NCI-H524 treated with DMSO at 0.1 percent for 48 hours (cell line): ENCODE measurements at regions not wholly inside any gene's neighbourhood (a gene's known extent, or its start where the extent isn't known, plus 50 kb on each side); places are given as distances from the start of the nearest gene placed in this dataset.
"Not testable (repeated sequence)": the region's sequence is repeated elsewhere in the genome, so short reads cannot be mapped to it uniquely, and the experiment has no call there.

Source experiments
- DNase-seq: peaks from one replicate; lab custom pipeline; 2025; lab: John Stamatoyannopoulos, UW

GRCh38 chr17:73851091-73851490 is 206.8 kb upstream of the SDK2 start:
- DNase-seq, result no peak

- no peak for DNase-seq
These were observed 207.7 kb upstream of the SDK2 start for GRCh38 chr17:73851921-73852320.

GRCh38 chr17:73855720-73856333 is 211.6 kb upstream of the SDK2 start:
- no peak for DNase-seq

- no peak for DNase-seq
These were observed 212.3 kb upstream of the SDK2 start for GRCh38 chr17:73856556-73856955.

GRCh38 chr17:73859439-73860008 is 215.3 kb upstream of the SDK2 start:
- DNase-seq, result not testable (repeated sequence)

- no peak for DNase-seq
These were observed 217.3 kb upstream of the SDK2 start for GRCh38 chr17:73861543-73861942.

- no peak for DNase-seq
These were observed 219.7 kb upstream of the SDK2 start for GRCh38 chr17:73863761-73864535.

GRCh38 chr17:73865831-73866230 is 221.6 kb upstream of the SDK2 start:
- no peak for DNase-seq

- no peak for DNase-seq
These were observed 222.8 kb upstream of the SDK2 start for GRCh38 chr17:73867056-73867455.

GRCh38 chr17:73870068-73870467 is 225.8 kb upstream of the SDK2 start:
- DNase-seq, result no peak

- DNase-seq, result no peak
These were observed 226.2 kb upstream of the SDK2 start for GRCh38 chr17:73870473-73870872.

- DNase-seq, result no peak
These were observed 228.6 kb upstream of the SDK2 start for GRCh38 chr17:73872816-73873215.

GRCh38 chr17:73874008-73874720 is 229.9 kb upstream of the SDK2 start:
- no peak for DNase-seq

GRCh38 chr17:73875346-73875745 is 231.1 kb upstream of the SDK2 start:
- no peak for DNase-seq

- no peak for DNase-seq
These were observed 233.7 kb upstream of the SDK2 start for GRCh38 chr17:73877962-73878361.

GRCh38 chr17:73878923-73879322 is 234.7 kb upstream of the SDK2 start:
- no peak for DNase-seq

- DNase-seq, result no peak
These were observed 235.7 kb upstream of the SDK2 start for GRCh38 chr17:73879987-73880386.

- DNase-seq, result no peak
These were observed 238.3 kb upstream of the SDK2 start for GRCh38 chr17:73882590-73882989.

GRCh38 chr17:73883175-73883574 is 238.9 kb upstream of the SDK2 start:
- DNase-seq, result no peak

- no peak for DNase-seq
These were observed 243.5 kb upstream of the SDK2 start for GRCh38 chr17:73887739-73888138.

GRCh38 chr17:73888862-73889261 is 244.6 kb upstream of the SDK2 start:
- DNase-seq, result no peak

GRCh38 chr17:73889439-73889838 is 245.2 kb upstream of the SDK2 start:
- no peak for DNase-seq
